GM19324 (cell line): ENCODE measurements at regions not wholly inside any gene's neighbourhood (a gene's known extent, or its start where the extent isn't known, plus 50 kb on each side); places are given as distances from the start of the nearest gene placed in this dataset.

ENCODE experiments used
- ATAC-seq: cut with Tn5 transposase; IDR thresholded peaks from one replicate; pipeline ENCODE4 v1.9.1; 2021; ENCODE audit warnings: mild to moderate bottlenecking, moderate library complexity; ENCODE audit not compliant: unreplicated experiment, low FRiP score

GRCh38 chr5:38036765-38037164 is 196.9 kb upstream of the GDNF start:
- ATAC-seq: no peak

- ATAC-seq: no peak
Measured at GRCh38 chr5:38032149-38032548, 192.3 kb upstream of the GDNF start.

- ATAC-seq: no peak
Measured at GRCh38 chr5:38031304-38031703, 191.5 kb upstream of the GDNF start.

- no peak for ATAC-seq
Measured at GRCh38 chr5:38029397-38030065, 189.7 kb upstream of the GDNF start.

- no peak for ATAC-seq
Measured at GRCh38 chr5:38023799-38024198, 184.0 kb upstream of the GDNF start.

GRCh38 chr5:38023371-38023770 is 183.5 kb upstream of the GDNF start:
- ATAC-seq: no peak

GRCh38 chr5:38022631-38023030 is 182.8 kb upstream of the GDNF start:
- ATAC-seq: no peak

GRCh38 chr5:38018016-38018415 is 178.2 kb upstream of the GDNF start:
- no peak for ATAC-seq

GRCh38 chr5:38013107-38013506 is 173.3 kb upstream of the GDNF start:
- ATAC-seq: no peak

GRCh38 chr5:38011668-38012188 is 171.9 kb upstream of the GDNF start:
- no peak for ATAC-seq

- ATAC-seq: no peak
Measured at GRCh38 chr5:38009749-38010358, 170.0 kb upstream of the GDNF start.

GRCh38 chr5:38008198-38008597 is 168.4 kb upstream of the GDNF start:
- no peak for ATAC-seq

- ATAC-seq: no peak
Measured at GRCh38 chr5:37999593-37999992, 159.8 kb upstream of the GDNF start.

- ATAC-seq: no peak
Measured at GRCh38 chr5:37996918-37997317, 157.1 kb upstream of the GDNF start.

- ATAC-seq: no peak
Measured at GRCh38 chr5:37994729-37995128, 154.9 kb upstream of the GDNF start.

- ATAC-seq: no peak
Measured at GRCh38 chr5:37991301-37992299, 151.8 kb upstream of the GDNF start.

GRCh38 chr5:37989884-37990283 is 150.0 kb upstream of the GDNF start:
- ATAC-seq: no peak

- ATAC-seq: no peak
Measured at GRCh38 chr5:37988454-37989046, 148.7 kb upstream of the GDNF start.

GRCh38 chr5:37984300-37984699 is 144.5 kb upstream of the GDNF start:
- ATAC-seq: no peak

- no peak for ATAC-seq
Measured at GRCh38 chr5:37983463-37983862, 143.6 kb upstream of the GDNF start.

- no peak for ATAC-seq
Measured at GRCh38 chr5:37979559-37979958, 139.7 kb upstream of the GDNF start.
